Prostate gland (tissue), 2 donors: ENCODE measurements at regions not wholly inside any gene's neighbourhood (a gene's known extent, or its start where the extent isn't known, plus 50 kb on each side); places are given as distances from the start of the nearest gene placed in this dataset.

Source experiments
- CTCF ChIP-seq, 4 experiments: fragments of 200-600 bp in 2 of 4; fragments of 450-650 bp in 2 of 4; sonication (generic) in 2 of 4; IDR thresholded peaks; 1 replicate in 3 of 4; 2 replicates in 1 of 4; pipeline ENCODE4 v1.5.1; 2016 to 2019; ENCODE audit warnings: antibody characterized with exemption in 4 of 4, mild to moderate bottlenecking in 2 of 4, moderate library complexity in 2 of 4
- POLR2AphosphoS5 ChIP-seq: sonication (generic); formaldehyde crosslinking; IDR thresholded peaks from one replicate; pipeline ENCODE4 v1.6.1; 2017; ENCODE audit warnings: antibody characterized with exemption

- TF ChIP-seq CTCF (IDR thresholded peaks at IDR 0.05), result no peak
- TF ChIP-seq POLR2AphosphoS5, result no peak
Observed at GRCh38 chr6:102344769-102345168, 951.3 kb downstream of the GRIK2 start.
